Daoy (cell line): ENCODE measurements at regions not wholly inside any gene's neighbourhood (a gene's known extent, or its start where the extent isn't known, plus 50 kb on each side); places are given as distances from the start of the nearest gene placed in this dataset.
A peak's percentile ranks its signal among the peaks of the same experiment; 100 is the strongest.

ENCODE experiments used
- DNase-seq: peaks from one replicate; pipeline ENCODE4 v3.0.0-alpha.2; 2015; ENCODE audit warnings: low read depth

- no peak for DNase-seq
Observed at GRCh38 chr12:98059659-98060343, 455.6 kb upstream of the TMPO start.

- no peak for DNase-seq
Observed at GRCh38 chr12:98060411-98060810, 455.0 kb upstream of the TMPO start.

- DNase-seq: no peak
Observed at GRCh38 chr12:98062464-98063245, 452.7 kb upstream of the TMPO start.

GRCh38 chr12:98064501-98064900, 450.9 kb upstream of the TMPO start:
- DNase-seq: no peak

- DNase-seq: no peak
Observed at GRCh38 chr12:98067795-98068194, 447.6 kb upstream of the TMPO start.

- no peak for DNase-seq
Observed at GRCh38 chr12:98073610-98074009, 441.8 kb upstream of the TMPO start.

- no peak for DNase-seq
Observed at GRCh38 chr12:98074286-98074685, 441.1 kb upstream of the TMPO start.

GRCh38 chr12:98084391-98084790, 431.0 kb upstream of the TMPO start:
- no peak for DNase-seq

GRCh38 chr12:98085046-98085755, 430.2 kb upstream of the TMPO start:
- no peak for DNase-seq

- DNase-seq: no peak
Observed at GRCh38 chr12:98090731-98091130, 424.7 kb upstream of the TMPO start.

GRCh38 chr12:98096436-98096835, 419.0 kb upstream of the TMPO start:
- DNase-seq: no peak

GRCh38 chr12:98106031-98106683, 409.2 kb upstream of the TMPO start:
- DNase-seq: no peak

GRCh38 chr12:98109266-98109665, 406.1 kb upstream of the TMPO start:
- DNase-seq: no peak

- DNase-seq: no peak
Observed at GRCh38 chr12:98110536-98110935, 404.9 kb upstream of the TMPO start.

GRCh38 chr12:98113548-98113947, 401.8 kb upstream of the TMPO start:
- DNase-seq: no peak

- DNase-seq: no peak
Observed at GRCh38 chr12:98121963-98122362, 393.4 kb upstream of the TMPO start.

GRCh38 chr12:98123021-98123461, 392.3 kb upstream of the TMPO start:
- no peak for DNase-seq

GRCh38 chr12:98126637-98127335, 388.6 kb upstream of the TMPO start:
- DNase-seq: peak; percentile 9

- no peak for DNase-seq
Observed at GRCh38 chr12:98127336-98127679, 388.1 kb upstream of the TMPO start.

- DNase-seq: no peak
Observed at GRCh38 chr12:98127854-98128253, 387.5 kb upstream of the TMPO start.

- DNase-seq: no peak
Observed at GRCh38 chr12:98136544-98136943, 378.8 kb upstream of the TMPO start.

- no peak for DNase-seq
Observed at GRCh38 chr12:98137278-98137677, 378.1 kb upstream of the TMPO start.
